K562 (cell line): ENCODE measurements at regions not wholly inside any gene's neighbourhood (a gene's known extent, or its start where the extent isn't known, plus 50 kb on each side); places are given as distances from the start of the nearest gene placed in this dataset.

ENCODE experiments used
- ATAC-seq: fragments of 200-7000 bp; cut with Tn5 transposase; 3 replicates; pipeline ENCODE4 v1.9.1; 2020; ENCODE audit warnings: moderate library complexity
- BruUV-seq: library from RNA; stranded (reverse); fragments of 400-500 nt; replicated peaks from 2 replicates; lab custom pipeline; 2021; lab: Mats Ljungman, UMichigan
- CTCF ChIA-PET: fragments of 300-600 bp; formaldehyde crosslinking; extraction: SDS; loops from one replicate; lab custom pipeline; 2021; ENCODE audit warnings: low intra/inter-chr PET ratio; lab: Yijun Ruan, JAX
- POLR2A ChIA-PET: fragments of 300-600, 350-650 bp; sonication (Branson Sonifier 250); formaldehyde crosslinking; extraction: SDS; loops from one replicate; lab custom pipeline; 2021; ENCODE audit warnings: antibody characterized with exemption, inconsistent platforms; lab: Yijun Ruan, JAX
- DNase-seq, 4 experiments: peaks; one replicate each; pipeline versions ENCODE4 v3.0.0 to v3.0.0-alpha.2; 2011 to 2018; ENCODE audit warnings: low spot score in 3 of 4, mixed read lengths in 3 of 4; ENCODE audit errors: extremely low read depth in 1 of 4
- FAIRE-seq: peaks from 2 replicates; lab custom pipeline; 2011; peaks lifted over from hg19 to GRCh38; lab: Jason Lieb, UNC
- H2AFZ ChIP-seq: 2 replicates; pipeline ENCODE4 v1.6.0; 2011; ENCODE audit warnings: low read depth, low read length, control low read depth, inconsistent platforms
- H3K27ac ChIP-seq: fragments of 200-600 bp; 3 replicates; pipeline ENCODE4 v1.8.0; 2011; ENCODE audit warnings: low read depth, mild to moderate bottlenecking, control low read depth, inconsistent platforms, low read length, moderate library complexity, mixed read lengths; ENCODE audit errors: extremely low read depth
- H3K27me3 ChIP-seq, 2 experiments: fragments of 300-600 bp in 1 of 2; 2 replicates in 1 of 2; 3 replicates in 1 of 2; pipeline versions ENCODE4 v1.6.0 to v1.8.0; 2011; ENCODE audit warnings: inconsistent platforms in 2 of 2, low read length in 2 of 2, mild to moderate bottlenecking in 1 of 2, mixed read lengths in 1 of 2, moderate library complexity in 1 of 2; ENCODE audit not compliant: control insufficient read depth in 2 of 2, insufficient read depth in 2 of 2
- H3K36me3 ChIP-seq: fragments of 300-600 bp; 3 replicates; pipeline ENCODE4 v1.8.0; 2011; ENCODE audit warnings: mild to moderate bottlenecking, low read length, inconsistent platforms; ENCODE audit not compliant: control insufficient read depth, insufficient read depth
- H3K4me1 ChIP-seq, 2 experiments: fragments of 200-600 bp in 1 of 2; replicated peaks in 1 of 2; 2 replicates in 1 of 2; 3 replicates in 1 of 2; pipeline versions ENCODE4 v1.5.1 to v1.8.0; 2011; ENCODE audit warnings: inconsistent platforms in 2 of 2, low read length in 2 of 2, mild to moderate bottlenecking in 1 of 2, mixed read lengths in 1 of 2, moderate library complexity in 1 of 2; ENCODE audit not compliant: control insufficient read depth in 2 of 2, insufficient read depth in 2 of 2
- H3K4me2 ChIP-seq: 2 replicates; pipeline ENCODE4 v1.6.1; 2011; ENCODE audit warnings: low read length, control low read depth, inconsistent platforms, mixed read lengths; ENCODE audit not compliant: insufficient read depth
- H3K4me3 ChIP-seq: fragments of 200-600 bp; sonication (generic), shearing (Covaris generic); 2 replicates; pipeline ENCODE4 v1.5.1; 2016; ENCODE audit warnings: control low read depth, inconsistent platforms
- H3K79me2 ChIP-seq: fragments of 200-600 bp; 3 replicates; pipeline ENCODE4 v1.8.0; 2011; ENCODE audit warnings: low read length, inconsistent platforms; ENCODE audit not compliant: control insufficient read depth, insufficient read depth
- H3K9ac ChIP-seq, 2 experiments: 2 replicates each; pipeline versions ENCODE4 v1.6.0 to v1.6.1; 2011; ENCODE audit warnings: low read depth in 2 of 2, low read length in 2 of 2, control low read depth in 1 of 2, inconsistent platforms in 1 of 2, mild to moderate bottlenecking in 1 of 2, mixed read lengths in 1 of 2; ENCODE audit not compliant: insufficient read depth in 1 of 2
- H3K9me1 ChIP-seq: one replicate; pipeline ENCODE4 v1.6.0; 2011; ENCODE audit warnings: inconsistent platforms, mild to moderate bottlenecking, low read length, moderate library complexity; ENCODE audit not compliant: control insufficient read depth, insufficient read depth
- H3K9me3 ChIP-seq: replicated peaks from 2 replicates; pipeline ENCODE4 v1.5.1; 2011; ENCODE audit warnings: low read depth, low read length, inconsistent platforms; ENCODE audit not compliant: control insufficient read depth, insufficient read depth
- H4K20me1 ChIP-seq: replicated peaks from 2 replicates; pipeline ENCODE4 v1.6.1; 2011; ENCODE audit warnings: low read length, inconsistent platforms, mixed read lengths; ENCODE audit not compliant: control insufficient read depth, insufficient read depth
- AFF4 ChIP-seq: sonication (generic); formaldehyde crosslinking; IDR thresholded peaks from 2 replicates; pipeline ENCODE4 v1.8.0; 2023; ENCODE audit warnings: mild to moderate bottlenecking, missing genetic modification reagents
- CHD2 ChIP-seq: IDR thresholded peaks from 2 replicates; pipeline ENCODE4 v1.6.1; 2011; ENCODE audit warnings: low read depth, low read length
- CHD4 ChIP-seq: fragments of 200-600 bp; sonication (generic); IDR thresholded peaks from 3 replicates; pipeline ENCODE4 v1.6.1; 2012; ENCODE audit warnings: low read depth, mild to moderate bottlenecking, mixed read lengths, low read length, inconsistent platforms; ENCODE audit not compliant: insufficient read depth, insufficient replicate concordance, poor library complexity, severe bottlenecking
- FOXK1 ChIP-seq: sonication (generic); formaldehyde crosslinking; IDR thresholded peaks from 2 replicates; pipeline ENCODE4 v1.8.0; 2022; ENCODE audit warnings: missing genetic modification reagents, mild to moderate bottlenecking, borderline replicate concordance
- L3MBTL2 ChIP-seq: fragments of 450-650 bp; IDR thresholded peaks from 2 replicates; pipeline ENCODE4 v1.6.1; 2016; ENCODE audit warnings: mild to moderate bottlenecking, moderate library complexity
- NR4A1 ChIP-seq, 2 experiments: fragments of 250-450 bp in 1 of 2; fragments of 450-650 bp in 1 of 2; sonication (Bioruptor Pico) in 1 of 2; IDR thresholded peaks; 2 replicates each; pipeline versions ENCODE4 v1.4.0 to v1.6.1; 2016 to 2020; ENCODE audit warnings: mild to moderate bottlenecking in 2 of 2, missing compliant biosample characterization in 1 of 2, missing genetic modification characterization in 1 of 2, moderate library complexity in 1 of 2
- RBM22 ChIP-seq: fragments of 200-400 bp; formaldehyde crosslinking; IDR thresholded peaks from 2 replicates; pipeline ENCODE4 v1.6.1; 2018; ENCODE audit warnings: low read length, low read depth; ENCODE audit not compliant: poor library complexity, severe bottlenecking
- REST ChIP-seq, 2 experiments: fragments of 450-650 bp; formaldehyde crosslinking in 1 of 2; IDR thresholded peaks; 2 replicates each; pipeline versions ENCODE4 v1.4.0 to v1.6.1; 2014 to 2020; ENCODE audit warnings: mild to moderate bottlenecking in 2 of 2, borderline replicate concordance in 1 of 2, low read depth in 1 of 2
- RFX1 ChIP-seq: fragments of 450-650 bp; IDR thresholded peaks from 2 replicates; pipeline ENCODE4 v1.6.1; 2016; ENCODE audit warnings: mild to moderate bottlenecking, moderate library complexity
- SP1 ChIP-seq: sonication (generic); formaldehyde crosslinking; IDR thresholded peaks from 2 replicates; pipeline ENCODE4 v1.8.1; 2022; ENCODE audit warnings: mild to moderate bottlenecking, missing genetic modification reagents
- XRCC5 ChIP-seq: fragments of 200-400 bp; formaldehyde crosslinking; IDR thresholded peaks from 2 replicates; pipeline ENCODE4 v1.6.1; 2017; ENCODE audit warnings: low read depth, mild to moderate bottlenecking, low read length
- in situ Hi-C: fragments of 300-500 bp; cut with MboI; formaldehyde crosslinking; loops from 4 replicates; pipeline ENCODE4 v1.15.0; 2018; ENCODE audit warnings: inconsistent platforms, mixed read lengths
- intact Hi-C: fragments of 100-400 bp; cut with micrococcal nuclease; formaldehyde crosslinking; loops from 2 replicates; pipeline ENCODE4 v1.14.2; 2022

GRCh38 chrX:35665311-35665710, 132.8 kb upstream of the MAGEB16 start:
- Histone ChIP-seq H2AFZ (no peak overlapping the region), H3K9me3 (no peaks in the 10 kb centered on the region), H3K27ac (no peak overlapping the region), H3K4me2 (no peak overlapping the region), H3K27me3 (no peaks in the 10 kb centered on the region), H3K4me3 (no peak overlapping the region), H3K9ac (no peak overlapping the region), H3K9me1 (no peaks in the 10 kb centered on the region), H3K4me1 (no peaks in the 10 kb centered on the region), H3K36me3 (no peaks in the 10 kb centered on the region), H3K79me2 (no peaks in the 10 kb centered on the region), H4K20me1 (no peaks in the 10 kb centered on the region)
- no peak for ATAC-seq
- POLR2A ChIA-PET = no interaction called here
- no TSS peak for BruUV-seq
- CTCF ChIA-PET = no interaction called here
- intact Hi-C loops = no loop called here
- in situ Hi-C loops = no loop called here
- no peak for FAIRE-seq
- TF ChIP-seq RFX1 (no peak), XRCC5 (no peak), FOXK1 (CRISPR knock-in tag) (no peak), REST (IDR thresholded peaks at IDR 0.05; ENCODE audit: borderline replicate concordance) (no peak), REST (CRISPR knock-in tag; IDR thresholded peaks at IDR 0.05; ENCODE audit: low read depth) (no peak), NR4A1 (CRISPR knock-in tag; IDR thresholded peaks at IDR 0.05) (no peak), NR4A1 (tag; IDR thresholded peaks at IDR 0.05) (no peak), AFF4 (CRISPR knock-in tag) (no peak), SP1 (CRISPR knock-in tag) (no peak), L3MBTL2 (no peak), RBM22 (no peak), CHD2 (no peak), CHD4 (no peak)
- no peak for DNase-seq
